ENCODE measurements at regions not wholly inside any gene's neighbourhood (a gene's known extent, or its start where the extent isn't known, plus 50 kb on each side); places are given as distances from the start of the nearest gene placed in this dataset.

DNA sequence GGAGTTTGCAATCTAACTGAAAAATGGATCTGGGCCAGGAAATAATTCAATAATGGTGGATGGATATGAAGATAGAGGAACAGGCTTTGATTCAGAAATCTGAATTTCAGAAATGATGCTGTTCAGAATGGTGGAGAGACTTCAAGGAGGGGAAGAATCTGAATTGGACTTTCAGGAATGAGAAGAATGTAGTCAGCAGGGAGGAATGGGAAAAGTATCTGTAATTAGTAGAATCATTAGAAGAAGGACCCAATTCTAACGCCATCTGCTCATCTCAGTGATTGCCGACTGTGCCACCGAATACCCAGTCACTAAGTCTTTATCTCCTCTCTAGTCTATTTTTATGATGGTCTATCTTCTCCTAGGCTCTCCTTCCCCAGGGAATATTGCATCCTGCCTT lies 363.2 kb downstream of the GALC start:
- ChIA-PET CTCF (no interaction called here), POLR2A (no interaction called here)
- intact Hi-C loops (cut with micrococcal nuclease; ENCODE audit: unreplicated experiment) (loop anchor here (10.0 kb wide), 1 partner anchor 265 kb away; no protein-coding TSS in a partner anchor), in situ Hi-C loops (cut with HindIII; ENCODE audit: low pct_unique_long_range_greater_than_20kb, low sequenced_read_pairs) (no loop called here)
- H3K4me3 ChIP-seq (ENCODE audit: low read depth in 2 of 2, low read length in 2 of 2) = no peak overlapping the region
- H3K27ac ChIP-seq (ENCODE audit: low read length) = no peak overlapping the region
- DNase-seq (ENCODE audit: low read depth, low spot score) (no peak), ATAC-seq (no peak)
- TF ChIP-seq POLR2AphosphoS5 (IDR thresholded peaks at IDR 0.05; ENCODE audit: low read depth, low read length) = no peak
- TF ChIP-seq, protein P1, sequence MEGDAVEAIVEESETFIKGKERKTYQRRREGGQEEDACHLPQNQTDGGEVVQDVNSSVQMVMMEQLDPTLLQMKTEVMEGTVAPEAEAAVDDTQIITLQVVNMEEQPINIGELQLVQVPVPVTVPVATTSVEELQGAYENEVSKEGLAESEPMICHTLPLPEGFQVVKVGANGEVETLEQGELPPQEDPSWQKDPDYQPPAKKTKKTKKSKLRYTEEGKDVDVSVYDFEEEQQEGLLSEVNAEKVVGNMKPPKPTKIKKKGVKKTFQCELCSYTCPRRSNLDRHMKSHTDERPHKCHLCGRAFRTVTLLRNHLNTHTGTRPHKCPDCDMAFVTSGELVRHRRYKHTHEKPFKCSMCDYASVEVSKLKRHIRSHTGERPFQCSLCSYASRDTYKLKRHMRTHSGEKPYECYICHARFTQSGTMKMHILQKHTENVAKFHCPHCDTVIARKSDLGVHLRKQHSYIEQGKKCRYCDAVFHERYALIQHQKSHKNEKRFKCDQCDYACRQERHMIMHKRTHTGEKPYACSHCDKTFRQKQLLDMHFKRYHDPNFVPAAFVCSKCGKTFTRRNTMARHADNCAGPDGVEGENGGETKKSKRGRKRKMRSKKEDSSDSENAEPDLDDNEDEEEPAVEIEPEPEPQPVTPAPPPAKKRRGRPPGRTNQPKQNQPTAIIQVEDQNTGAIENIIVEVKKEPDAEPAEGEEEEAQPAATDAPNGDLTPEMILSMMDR (IDR thresholded peaks at IDR 0.05) = no peak
- TF ChIP-seq TCF7L2 (IDR thresholded peaks at IDR 0.05; ENCODE audit: low read depth, low read length) = no peak
- TF ChIP-seq SIN3A (IDR thresholded peaks at IDR 0.05; ENCODE audit: borderline replicate concordance, insufficient read depth, low read depth, low read length) = no peak
- TF ChIP-seq, protein P2, sequence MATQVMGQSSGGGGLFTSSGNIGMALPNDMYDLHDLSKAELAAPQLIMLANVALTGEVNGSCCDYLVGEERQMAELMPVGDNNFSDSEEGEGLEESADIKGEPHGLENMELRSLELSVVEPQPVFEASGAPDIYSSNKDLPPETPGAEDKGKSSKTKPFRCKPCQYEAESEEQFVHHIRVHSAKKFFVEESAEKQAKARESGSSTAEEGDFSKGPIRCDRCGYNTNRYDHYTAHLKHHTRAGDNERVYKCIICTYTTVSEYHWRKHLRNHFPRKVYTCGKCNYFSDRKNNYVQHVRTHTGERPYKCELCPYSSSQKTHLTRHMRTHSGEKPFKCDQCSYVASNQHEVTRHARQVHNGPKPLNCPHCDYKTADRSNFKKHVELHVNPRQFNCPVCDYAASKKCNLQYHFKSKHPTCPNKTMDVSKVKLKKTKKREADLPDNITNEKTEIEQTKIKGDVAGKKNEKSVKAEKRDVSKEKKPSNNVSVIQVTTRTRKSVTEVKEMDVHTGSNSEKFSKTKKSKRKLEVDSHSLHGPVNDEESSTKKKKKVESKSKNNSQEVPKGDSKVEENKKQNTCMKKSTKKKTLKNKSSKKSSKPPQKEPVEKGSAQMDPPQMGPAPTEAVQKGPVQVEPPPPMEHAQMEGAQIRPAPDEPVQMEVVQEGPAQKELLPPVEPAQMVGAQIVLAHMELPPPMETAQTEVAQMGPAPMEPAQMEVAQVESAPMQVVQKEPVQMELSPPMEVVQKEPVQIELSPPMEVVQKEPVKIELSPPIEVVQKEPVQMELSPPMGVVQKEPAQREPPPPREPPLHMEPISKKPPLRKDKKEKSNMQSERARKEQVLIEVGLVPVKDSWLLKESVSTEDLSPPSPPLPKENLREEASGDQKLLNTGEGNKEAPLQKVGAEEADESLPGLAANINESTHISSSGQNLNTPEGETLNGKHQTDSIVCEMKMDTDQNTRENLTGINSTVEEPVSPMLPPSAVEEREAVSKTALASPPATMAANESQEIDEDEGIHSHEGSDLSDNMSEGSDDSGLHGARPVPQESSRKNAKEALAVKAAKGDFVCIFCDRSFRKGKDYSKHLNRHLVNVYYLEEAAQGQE (IDR thresholded peaks at IDR 0.05; ENCODE audit: insufficient read depth in 1 of 2, low read depth in 2 of 2, low read length in 1 of 2) = no peak
- no peaks in the 10 kb centered on the region for H3K9me3 ChIP-seq (ENCODE audit: control insufficient read depth, insufficient read depth, low read depth, low read length)
- H3K27me3 ChIP-seq (ENCODE audit: control insufficient read depth, insufficient read depth, low read length) = no peaks in the 10 kb centered on the region
- H3K4me1 ChIP-seq (ENCODE audit: control insufficient read depth, insufficient read depth, low read length) = no peaks in the 10 kb centered on the region
- no TSS peak for BruUV-seq (replicated peaks)
- no peaks in the 10 kb centered on the region for H3K36me3 ChIP-seq (ENCODE audit: control insufficient read depth, insufficient read depth, low read length)

DNA sequence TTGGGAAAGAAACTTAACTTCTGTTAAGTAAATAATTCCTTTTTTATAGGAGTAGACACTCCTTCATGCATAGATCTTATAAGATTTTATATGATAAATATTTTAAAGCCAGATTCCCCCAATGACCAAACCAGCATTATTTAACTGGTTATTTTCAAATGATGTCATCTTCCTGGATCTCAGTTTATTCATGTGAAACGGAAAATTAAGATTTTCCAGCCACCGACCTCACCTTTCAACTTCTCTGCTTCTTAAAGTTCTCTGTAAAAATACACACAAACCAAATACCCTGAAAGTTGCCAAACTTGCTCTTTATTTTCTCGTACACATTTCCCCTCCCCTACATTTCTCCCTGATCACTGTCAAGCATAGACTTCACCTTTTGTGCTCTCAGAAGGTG lies 364.2 kb downstream of the GALC start:
- no TSS peak for BruUV-seq (replicated peaks)
- H3K4me3 ChIP-seq (ENCODE audit: low read depth in 2 of 2, low read length in 2 of 2) = no peak overlapping the region
- ATAC-seq = no peak
- POLR2A ChIA-PET = no interaction called here
- intact Hi-C loops (cut with micrococcal nuclease; ENCODE audit: unreplicated experiment) = no loop called here
- in situ Hi-C loops (cut with HindIII; ENCODE audit: low pct_unique_long_range_greater_than_20kb, low sequenced_read_pairs) = no loop called here
- H3K27ac ChIP-seq (ENCODE audit: low read length) = no peak overlapping the region
- no peaks in the 10 kb centered on the region for H3K4me1 ChIP-seq (ENCODE audit: control insufficient read depth, insufficient read depth, low read length)
- CTCF ChIA-PET = no interaction called here
- TF ChIP-seq, protein P2 (IDR thresholded peaks at IDR 0.05; ENCODE audit: insufficient read depth in 1 of 2, low read depth in 2 of 2, low read length in 1 of 2) = no peak
- TF ChIP-seq TCF7L2 (IDR thresholded peaks at IDR 0.05; ENCODE audit: low read depth, low read length) = no peak
- TF ChIP-seq, protein P1 (IDR thresholded peaks at IDR 0.05) = no peak
- no peak for TF ChIP-seq POLR2AphosphoS5 (IDR thresholded peaks at IDR 0.05; ENCODE audit: low read depth, low read length)
- no peak for TF ChIP-seq SIN3A (IDR thresholded peaks at IDR 0.05; ENCODE audit: borderline replicate concordance, insufficient read depth, low read depth, low read length)
- H3K9me3 ChIP-seq (ENCODE audit: control insufficient read depth, insufficient read depth, low read depth, low read length) = no peaks in the 10 kb centered on the region
- H3K27me3 ChIP-seq (ENCODE audit: control insufficient read depth, insufficient read depth, low read length) = no peaks in the 10 kb centered on the region
- no peak for DNase-seq (ENCODE audit: low read depth, low spot score)
- no peaks in the 10 kb centered on the region for H3K36me3 ChIP-seq (ENCODE audit: control insufficient read depth, insufficient read depth, low read length)

Data from Panc1 (cell line).